OCI-LY3 (cell line): ENCODE measurements at regions not wholly inside any gene's neighbourhood (a gene's known extent, or its start where the extent isn't known, plus 50 kb on each side); places are given as distances from the start of the nearest gene placed in this dataset.

Source experiments
- H2AFZ ChIP-seq: fragments of 200-600, 300-600 bp; shearing (Covaris generic); 2 replicates; pipeline ENCODE4 v1.6.0; 2014; ENCODE audit warnings: antibody characterized with exemption, low read depth, low read length
- H3K27ac ChIP-seq: fragments of 200-600, 300-600 bp; sonication (generic); 2 replicates; pipeline ENCODE4 v1.5.1; 2014; ENCODE audit warnings: mild to moderate bottlenecking, low read length, moderate library complexity, mixed read lengths
- H3K27me3 ChIP-seq: fragments of 200-600, 300-600 bp; sonication (generic); 2 replicates; pipeline ENCODE4 v1.6.1; 2014; ENCODE audit warnings: low read depth, low read length, mixed read lengths
- H3K36me3 ChIP-seq: fragments of 200-600, 300-600 bp; sonication (generic); replicated peaks from 2 replicates; pipeline ENCODE3; 2014; ENCODE audit warnings: low read depth, low read length, mixed read lengths
- H3K4me1 ChIP-seq: fragments of 300-600, 200-600 bp; sonication (generic); 2 replicates; pipeline ENCODE4 v1.6.1; 2014; ENCODE audit warnings: low read length, mixed read lengths
- H3K4me2 ChIP-seq: fragments of 200-600, 300-600 bp; sonication (generic); 2 replicates; pipeline ENCODE4 v1.6.1; 2014; ENCODE audit warnings: low read length, mixed read lengths
- H3K4me3 ChIP-seq: fragments of 300-600, 200-600 bp; sonication (generic); 2 replicates; pipeline ENCODE4 v1.5.1; 2014; ENCODE audit warnings: antibody characterized with exemption, mild to moderate bottlenecking, low read length, moderate library complexity
- H3K79me2 ChIP-seq: fragments of 300-600, 200-600 bp; shearing (Covaris generic); 2 replicates; pipeline ENCODE4 v1.6.1; 2014; ENCODE audit warnings: mild to moderate bottlenecking, low read length, mixed read lengths
- H3K9ac ChIP-seq: fragments of 300-600, 200-600 bp; shearing (Covaris generic); 2 replicates; pipeline ENCODE4 v1.6.0; 2014; ENCODE audit warnings: mild to moderate bottlenecking, low read length, moderate library complexity
- H3K9me3 ChIP-seq: fragments of 200-600, 300-600 bp; shearing (Covaris generic); 2 replicates; pipeline ENCODE4 v1.6.1; 2014; ENCODE audit warnings: low read length, mixed read lengths; ENCODE audit not compliant: insufficient read depth
- H4K20me1 ChIP-seq: fragments of 200-600, 300-600 bp; sonication (generic); 2 replicates; pipeline ENCODE4 v1.6.1; 2016; ENCODE audit warnings: low read length, mixed read lengths; ENCODE audit not compliant: insufficient read depth
- EZH2phosphoT487 ChIP-seq: fragments of 200-600 bp; shearing (Covaris generic); IDR thresholded peaks from 2 replicates; pipeline ENCODE4 v1.6.1; 2018; ENCODE audit warnings: antibody characterized with exemption, mixed run types, low read depth
- TF ChIP-seq, protein P1 (sequence below): fragments of 200-600, 300-600 bp; sonication (generic); IDR thresholded peaks from 2 replicates; pipeline ENCODE4 v1.5.1; 2014; ENCODE audit warnings: antibody characterized with exemption, low read length, low read depth

DNA sequence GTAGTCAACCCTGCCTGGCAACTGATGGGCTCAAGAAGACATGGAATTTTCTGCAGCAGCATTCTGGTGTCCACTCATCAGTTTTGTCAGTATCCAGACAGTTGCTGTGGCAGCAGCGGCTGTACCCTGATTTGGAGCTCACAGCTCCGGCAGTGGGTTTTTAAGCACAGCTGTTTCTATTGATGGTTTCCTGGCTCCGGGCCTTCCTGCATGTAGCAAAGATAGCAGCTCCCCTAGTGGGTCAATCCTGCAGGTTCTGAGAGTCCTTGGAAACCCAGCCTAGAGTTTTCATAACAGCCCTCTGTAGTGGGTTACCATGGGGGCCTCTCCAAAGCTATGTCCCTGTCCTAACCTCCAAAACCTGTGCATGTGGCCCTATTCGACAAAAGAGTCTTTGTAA, 84.0 kb upstream of the ATP6AP2 start:
- no peak overlapping the region for H3K9ac ChIP-seq

DNA sequence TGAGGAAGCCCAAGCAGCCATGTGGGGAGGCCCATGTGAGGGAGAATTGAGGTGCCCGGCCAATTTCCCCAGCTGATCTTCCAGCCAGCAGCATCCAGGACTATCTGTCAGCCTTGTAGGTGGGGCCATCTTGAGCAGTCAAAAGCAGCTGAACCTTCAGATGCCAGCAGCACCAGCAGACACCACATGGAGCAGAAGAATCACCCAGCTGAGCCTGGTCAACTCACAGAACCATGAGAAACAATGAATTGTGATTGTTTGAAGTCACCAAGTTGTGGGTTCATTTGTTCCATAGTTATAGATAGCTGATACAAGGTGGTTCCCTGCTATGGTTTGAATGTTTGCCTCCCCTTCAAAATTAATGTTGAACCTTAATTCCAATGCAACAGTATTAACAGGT, 85.1 kb upstream of the ATP6AP2 start:
- Histone ChIP-seq H3K27ac (no peak overlapping the region), H3K36me3 (no peaks in the 10 kb centered on the region), H2AFZ (no peak overlapping the region), H4K20me1 (no peaks in the 10 kb centered on the region), H3K4me3 (no peak overlapping the region), H3K9ac (no peak overlapping the region), H3K4me1 (peaks cover 4% of the 10 kb centered on the region; the same call in 1 of the 2 replicates), H3K79me2 (no peaks in the 10 kb centered on the region), H3K9me3 (no peaks in the 10 kb centered on the region), H3K27me3 (no peaks in the 10 kb centered on the region), H3K4me2 (no peak overlapping the region)
- no peak for TF ChIP-seq EZH2phosphoT487
- TF ChIP-seq, protein P1, sequence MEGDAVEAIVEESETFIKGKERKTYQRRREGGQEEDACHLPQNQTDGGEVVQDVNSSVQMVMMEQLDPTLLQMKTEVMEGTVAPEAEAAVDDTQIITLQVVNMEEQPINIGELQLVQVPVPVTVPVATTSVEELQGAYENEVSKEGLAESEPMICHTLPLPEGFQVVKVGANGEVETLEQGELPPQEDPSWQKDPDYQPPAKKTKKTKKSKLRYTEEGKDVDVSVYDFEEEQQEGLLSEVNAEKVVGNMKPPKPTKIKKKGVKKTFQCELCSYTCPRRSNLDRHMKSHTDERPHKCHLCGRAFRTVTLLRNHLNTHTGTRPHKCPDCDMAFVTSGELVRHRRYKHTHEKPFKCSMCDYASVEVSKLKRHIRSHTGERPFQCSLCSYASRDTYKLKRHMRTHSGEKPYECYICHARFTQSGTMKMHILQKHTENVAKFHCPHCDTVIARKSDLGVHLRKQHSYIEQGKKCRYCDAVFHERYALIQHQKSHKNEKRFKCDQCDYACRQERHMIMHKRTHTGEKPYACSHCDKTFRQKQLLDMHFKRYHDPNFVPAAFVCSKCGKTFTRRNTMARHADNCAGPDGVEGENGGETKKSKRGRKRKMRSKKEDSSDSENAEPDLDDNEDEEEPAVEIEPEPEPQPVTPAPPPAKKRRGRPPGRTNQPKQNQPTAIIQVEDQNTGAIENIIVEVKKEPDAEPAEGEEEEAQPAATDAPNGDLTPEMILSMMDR = no peak

More for the DNA sequence above, 84.0 kb upstream of the ATP6AP2 start:
- Histone ChIP-seq H3K9me3 (no peaks in the 10 kb centered on the region), H3K27ac (no peak overlapping the region), H3K4me1 (peaks cover 4% of the 10 kb centered on the region; the same call in 1 of the 2 replicates), H3K4me3 (no peak overlapping the region), H3K79me2 (no peaks in the 10 kb centered on the region), H3K27me3 (no peaks in the 10 kb centered on the region), H2AFZ (no peak overlapping the region), H4K20me1 (no peaks in the 10 kb centered on the region), H3K36me3 (no peaks in the 10 kb centered on the region), H3K4me2 (no peak overlapping the region)
- TF ChIP-seq, protein P1 = no peak
- no peak for TF ChIP-seq EZH2phosphoT487

DNA sequence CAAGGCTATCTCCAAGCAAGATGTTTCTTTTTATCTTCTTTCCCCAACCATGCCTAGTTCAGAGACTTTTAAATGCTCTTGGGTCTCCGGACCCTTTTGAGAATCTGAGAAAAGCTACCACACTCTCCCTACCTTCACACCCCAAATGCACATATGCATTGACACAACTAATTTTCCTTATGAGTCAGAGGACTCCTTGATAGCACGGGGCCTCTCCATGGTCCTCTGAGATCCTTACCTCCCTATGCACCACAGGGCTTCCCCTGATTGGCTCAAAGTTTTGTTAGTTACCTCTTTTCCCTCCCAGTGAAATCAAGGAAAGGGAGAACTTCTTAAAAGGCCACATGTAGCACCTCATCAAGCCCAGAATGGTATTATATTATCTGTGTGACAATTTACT, 86.8 kb upstream of the ATP6AP2 start:
- no peak overlapping the region for H3K27ac ChIP-seq
- no peak overlapping the region for H2AFZ ChIP-seq
- H3K4me2 ChIP-seq = no peak overlapping the region
- H3K79me2 ChIP-seq = no peaks in the 10 kb centered on the region
- H3K4me3 ChIP-seq = no peak overlapping the region
- no peaks in the 10 kb centered on the region for H3K36me3 ChIP-seq
- TF ChIP-seq EZH2phosphoT487 = no peak
- TF ChIP-seq, protein P1 = no peak
- no peaks in the 10 kb centered on the region for H3K9me3 ChIP-seq
- no peaks in the 10 kb centered on the region for H3K27me3 ChIP-seq
- no peak overlapping the region for H3K9ac ChIP-seq
- H3K4me1 ChIP-seq = peaks cover 4% of the 10 kb centered on the region; the same call in 1 of the 2 replicates
- H4K20me1 ChIP-seq = no peaks in the 10 kb centered on the region

DNA sequence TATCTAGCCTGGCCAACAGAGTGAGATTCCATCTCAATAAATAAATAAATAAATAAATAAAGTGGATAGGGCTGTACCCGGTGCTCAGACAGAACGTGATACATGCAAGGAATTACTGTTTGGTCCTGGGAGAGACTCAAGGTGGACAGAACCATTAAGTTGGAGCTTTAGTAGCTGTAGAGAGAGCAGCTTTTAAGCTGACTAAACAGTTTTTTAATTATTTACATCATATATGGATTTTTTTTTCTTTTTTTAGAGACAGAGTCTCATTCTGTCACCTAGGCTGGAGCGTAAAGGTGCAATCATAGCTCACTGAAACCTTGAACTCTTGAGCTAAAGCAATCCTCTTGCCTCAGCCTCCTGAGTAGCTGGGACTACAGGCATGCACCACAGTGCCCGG, 92.5 kb upstream of the ATP6AP2 start:
- peaks cover 4% of the 10 kb centered on the region; the same call in 1 of the 2 replicates for H3K4me1 ChIP-seq

More for the DNA sequence above, 92.5 kb upstream of the ATP6AP2 start:
- Histone ChIP-seq H3K27me3 (no peaks in the 10 kb centered on the region), H3K79me2 (no peaks in the 10 kb centered on the region), H3K9ac (no peak overlapping the region), H3K4me2 (no peak overlapping the region), H4K20me1 (no peaks in the 10 kb centered on the region), H3K4me3 (no peak overlapping the region), H3K36me3 (no peaks in the 10 kb centered on the region), H2AFZ (no peak overlapping the region), H3K27ac (no peak overlapping the region), H3K9me3 (no peaks in the 10 kb centered on the region)
- TF ChIP-seq, protein P1 = no peak
- TF ChIP-seq EZH2phosphoT487 = no peak
